ENCODE measurements at regions not wholly inside any gene's neighbourhood (a gene's known extent, or its start where the extent isn't known, plus 50 kb on each side); places are given as distances from the start of the nearest gene placed in this dataset.

- no peaks in the 10 kb centered on the region for H3K79me2 ChIP-seq (ENCODE audit: control insufficient read depth, insufficient read depth, low read length, poor library complexity)
- no peaks in the 10 kb centered on the region for H3K4me1 ChIP-seq (ENCODE audit: control insufficient read depth in 1 of 2, insufficient read depth in 2 of 2, low read length in 2 of 2)
- no peak overlapping the region for H4K12ac ChIP-seq (ENCODE audit: low read depth, low read length)
- no peaks in the 10 kb centered on the region for H3K79me1 ChIP-seq (ENCODE audit: low read length)
- DNase-seq, result no peak
- no peak overlapping the region for H3K4me3 ChIP-seq (ENCODE audit: low read depth, low read length)
- no peak overlapping the region for H2AFZ ChIP-seq (ENCODE audit: insufficient read depth, low read length, poor library complexity)
- no CpG with 5 or more reads among the region's 2 CpGs for WGBS (ENCODE audit: extremely low coverage, insufficient coverage, insufficient read length)
- no peak overlapping the region for H3K9ac ChIP-seq (ENCODE audit: low read length)
- H4K91ac ChIP-seq (ENCODE audit: low read depth, low read length), result no peak overlapping the region
- H4K8ac ChIP-seq (ENCODE audit: low read depth, low read length), result no peak overlapping the region
- H3K18ac ChIP-seq (ENCODE audit: low read length), result no peak overlapping the region
- H2BK12ac ChIP-seq (ENCODE audit: low read length), result no peak overlapping the region
- no peak overlapping the region for H2BK5ac ChIP-seq (ENCODE audit: low read depth, low read length, poor library complexity)
- H2BK120ac ChIP-seq (ENCODE audit: insufficient read depth, low read length, poor library complexity), result no peak overlapping the region
- H3K27ac ChIP-seq (ENCODE audit: low read depth, low read length), result no peak overlapping the region
- H3K36me3 ChIP-seq (ENCODE audit: control insufficient read depth in 1 of 2, insufficient read depth in 2 of 2, low read length in 2 of 2), result no peaks in the 10 kb centered on the region
- H3K4ac ChIP-seq (ENCODE audit: low read depth, low read length), result no peak overlapping the region
- no peak overlapping the region for H3K14ac ChIP-seq (ENCODE audit: low read length)
- no peak overlapping the region for H2AK5ac ChIP-seq (ENCODE audit: low read length)
- H3K23ac ChIP-seq (ENCODE audit: low read length), result no peak overlapping the region
- no peaks in the 10 kb centered on the region for H3K9me3 ChIP-seq (ENCODE audit: insufficient read depth, low read depth, low read length)
- no peak overlapping the region for H3K4me2 ChIP-seq (ENCODE audit: low read length)
- H3K27me3 ChIP-seq (ENCODE audit: insufficient read depth, low read length), result no peaks in the 10 kb centered on the region
Measured at GRCh38 chr2:191545361-191545760, 132.6 kb upstream of the NABP1 start.

- Histone ChIP-seq H2AK5ac (ENCODE audit: low read length) (no peak overlapping the region), H2BK120ac (ENCODE audit: insufficient read depth, low read length, poor library complexity) (no peak overlapping the region)
Measured at GRCh38 chr2:191552066-191552465, 125.9 kb upstream of the NABP1 start.

GRCh38 chr2:191554240-191554639 lies 123.7 kb upstream of the NABP1 start:
- Histone ChIP-seq H2BK5ac (ENCODE audit: low read depth, low read length, poor library complexity) (no peak overlapping the region), H3K4me1 (ENCODE audit: control insufficient read depth in 1 of 2, insufficient read depth in 2 of 2, low read length in 2 of 2) (no peaks in the 10 kb centered on the region), H4K12ac (ENCODE audit: low read depth, low read length) (no peak overlapping the region), H3K18ac (ENCODE audit: low read length) (no peak overlapping the region), H3K9ac (ENCODE audit: low read length) (no peak overlapping the region), H3K4ac (ENCODE audit: low read depth, low read length) (no peak overlapping the region), H2AK5ac (ENCODE audit: low read length) (no peak overlapping the region), H2BK120ac (ENCODE audit: insufficient read depth, low read length, poor library complexity) (no peak overlapping the region), H4K8ac (ENCODE audit: low read depth, low read length) (no peak overlapping the region), H3K79me1 (ENCODE audit: low read length) (peaks cover 3% of the 10 kb centered on the region), H3K79me2 (ENCODE audit: control insufficient read depth, insufficient read depth, low read length, poor library complexity) (no peaks in the 10 kb centered on the region), H3K36me3 (ENCODE audit: control insufficient read depth in 1 of 2, insufficient read depth in 2 of 2, low read length in 2 of 2) (no peaks in the 10 kb centered on the region), H4K91ac (ENCODE audit: low read depth, low read length) (no peak overlapping the region), H3K14ac (ENCODE audit: low read length) (no peak overlapping the region), H3K4me3 (ENCODE audit: low read depth, low read length) (no peak overlapping the region), H3K23ac (ENCODE audit: low read length) (no peak overlapping the region), H2AFZ (ENCODE audit: insufficient read depth, low read length, poor library complexity) (no peak overlapping the region), H3K4me2 (ENCODE audit: low read length) (no peak overlapping the region), H2BK12ac (ENCODE audit: low read length) (no peak overlapping the region), H3K9me3 (ENCODE audit: insufficient read depth, low read depth, low read length) (no peaks in the 10 kb centered on the region), H3K27ac (ENCODE audit: low read depth, low read length) (no peak overlapping the region), H3K27me3 (ENCODE audit: insufficient read depth, low read length) (no peaks in the 10 kb centered on the region)
- no peak for DNase-seq
- no CpG with 5 or more reads among the region's 3 CpGs for WGBS (ENCODE audit: extremely low coverage, insufficient coverage, insufficient read length)

More at GRCh38 chr2:191552066-191552465, 125.9 kb upstream of the NABP1 start:
- no peak overlapping the region for H3K23ac ChIP-seq (ENCODE audit: low read length)
- H3K79me2 ChIP-seq (ENCODE audit: control insufficient read depth, insufficient read depth, low read length, poor library complexity), result no peaks in the 10 kb centered on the region
- H3K27ac ChIP-seq (ENCODE audit: low read depth, low read length), result no peak overlapping the region
- DNase-seq, result no peak
- no peak overlapping the region for H3K4me3 ChIP-seq (ENCODE audit: low read depth, low read length)
- H3K14ac ChIP-seq (ENCODE audit: low read length), result no peak overlapping the region
- no peak overlapping the region for H2BK5ac ChIP-seq (ENCODE audit: low read depth, low read length, poor library complexity)
- H3K18ac ChIP-seq (ENCODE audit: low read length), result no peak overlapping the region
- no peaks in the 10 kb centered on the region for H3K27me3 ChIP-seq (ENCODE audit: insufficient read depth, low read length)
- peaks cover 3% of the 10 kb centered on the region for H3K79me1 ChIP-seq (ENCODE audit: low read length)
- no CpG with 5 or more reads among the region's 6 CpGs for WGBS (ENCODE audit: extremely low coverage, insufficient coverage, insufficient read length)
- no peak overlapping the region for H4K8ac ChIP-seq (ENCODE audit: low read depth, low read length)
- no peaks in the 10 kb centered on the region for H3K4me1 ChIP-seq (ENCODE audit: control insufficient read depth in 1 of 2, insufficient read depth in 2 of 2, low read length in 2 of 2)
- H2BK12ac ChIP-seq (ENCODE audit: low read length), result no peak overlapping the region
- H2AFZ ChIP-seq (ENCODE audit: insufficient read depth, low read length, poor library complexity), result no peak overlapping the region
- no peak overlapping the region for H4K91ac ChIP-seq (ENCODE audit: low read depth, low read length)
- no peaks in the 10 kb centered on the region for H3K36me3 ChIP-seq (ENCODE audit: control insufficient read depth in 1 of 2, insufficient read depth in 2 of 2, low read length in 2 of 2)
- H3K4ac ChIP-seq (ENCODE audit: low read depth, low read length), result no peak overlapping the region
- H4K12ac ChIP-seq (ENCODE audit: low read depth, low read length), result no peak overlapping the region
- no peak overlapping the region for H3K4me2 ChIP-seq (ENCODE audit: low read length)
- no peak overlapping the region for H3K9ac ChIP-seq (ENCODE audit: low read length)
- H3K9me3 ChIP-seq (ENCODE audit: insufficient read depth, low read depth, low read length), result no peaks in the 10 kb centered on the region

- Histone ChIP-seq H3K79me2 (ENCODE audit: control insufficient read depth, insufficient read depth, low read length, poor library complexity) (no peaks in the 10 kb centered on the region), H3K18ac (ENCODE audit: low read length) (no peak overlapping the region), H2AFZ (ENCODE audit: insufficient read depth, low read length, poor library complexity) (peak overlapping the region; percentile 67), H3K4me3 (ENCODE audit: low read depth, low read length) (no peak overlapping the region), H3K4ac (ENCODE audit: low read depth, low read length) (no peak overlapping the region), H4K91ac (ENCODE audit: low read depth, low read length) (no peak overlapping the region), H3K9me3 (ENCODE audit: insufficient read depth, low read depth, low read length) (no peaks in the 10 kb centered on the region), H2BK5ac (ENCODE audit: low read depth, low read length, poor library complexity) (no peak overlapping the region), H3K4me2 (ENCODE audit: low read length) (no peak overlapping the region), H2BK120ac (ENCODE audit: insufficient read depth, low read length, poor library complexity) (no peak overlapping the region), H3K36me3 (ENCODE audit: control insufficient read depth in 1 of 2, insufficient read depth in 2 of 2, low read length in 2 of 2) (no peaks in the 10 kb centered on the region), H3K9ac (ENCODE audit: low read length) (no peak overlapping the region), H3K79me1 (ENCODE audit: low read length) (peaks cover 3% of the 10 kb centered on the region), H3K27me3 (ENCODE audit: insufficient read depth, low read length) (no peaks in the 10 kb centered on the region), H2BK12ac (ENCODE audit: low read length) (no peak overlapping the region), H2AK5ac (ENCODE audit: low read length) (no peak overlapping the region), H3K4me1 (ENCODE audit: control insufficient read depth in 1 of 2, insufficient read depth in 2 of 2, low read length in 2 of 2) (no peaks in the 10 kb centered on the region), H3K27ac (ENCODE audit: low read depth, low read length) (no peak overlapping the region), H4K12ac (ENCODE audit: low read depth, low read length) (no peak overlapping the region), H3K14ac (ENCODE audit: low read length) (no peak overlapping the region), H3K23ac (ENCODE audit: low read length) (no peak overlapping the region), H4K8ac (ENCODE audit: low read depth, low read length) (no peak overlapping the region)
- DNase-seq, result peak; percentile 74 to 96
- no CpG with 5 or more reads among the region's 10 CpGs for WGBS (ENCODE audit: extremely low coverage, insufficient coverage, insufficient read length)
Measured at GRCh38 chr2:191555092-191555742, 122.7 kb upstream of the NABP1 start.

Measured in trophoblast cell (in vitro differentiated cells and primary cell).